Esophagus squamous epithelium (tissue), 4 donors: ENCODE measurements at regions not wholly inside any gene's neighbourhood (a gene's known extent, or its start where the extent isn't known, plus 50 kb on each side); places are given as distances from the start of the nearest gene placed in this dataset.

Experiments used
- CTCF ChIP-seq, 6 experiments: fragments of 450-650 bp in 4 of 6; fragments of 200-600 bp in 2 of 6; sonication (generic) in 2 of 6; IDR thresholded peaks; one replicate each; pipeline ENCODE4 v1.5.1; 2016 to 2019; ENCODE audit warnings: antibody characterized with exemption in 6 of 6, mild to moderate bottlenecking in 4 of 6, moderate library complexity in 4 of 6
- POLR2A ChIP-seq, 4 donors: fragments of 450-650 bp; IDR thresholded peaks; one replicate each; pipeline ENCODE4 v1.6.1; 2017; ENCODE audit warnings: antibody characterized with exemption in 4 of 4, mild to moderate bottlenecking in 4 of 4, moderate library complexity in 3 of 4

GRCh38 chr9:582775-583174, 258.7 kb upstream of the DMRT1 start:
- TF ChIP-seq POLR2A (IDR thresholded peaks at IDR 0.05) (no peak), CTCF (IDR thresholded peaks at IDR 0.05) (no peak)
